G401.6 (cell line): ENCODE measurements at regions not wholly inside any gene's neighbourhood (a gene's known extent, or its start where the extent isn't known, plus 50 kb on each side); places are given as distances from the start of the nearest gene placed in this dataset.

Source experiments
- FAIRE-seq: peaks from 2 replicates; lab custom pipeline; 2012; peaks lifted over from hg19 to GRCh38; lab: Jason Lieb, UNC

DNA sequence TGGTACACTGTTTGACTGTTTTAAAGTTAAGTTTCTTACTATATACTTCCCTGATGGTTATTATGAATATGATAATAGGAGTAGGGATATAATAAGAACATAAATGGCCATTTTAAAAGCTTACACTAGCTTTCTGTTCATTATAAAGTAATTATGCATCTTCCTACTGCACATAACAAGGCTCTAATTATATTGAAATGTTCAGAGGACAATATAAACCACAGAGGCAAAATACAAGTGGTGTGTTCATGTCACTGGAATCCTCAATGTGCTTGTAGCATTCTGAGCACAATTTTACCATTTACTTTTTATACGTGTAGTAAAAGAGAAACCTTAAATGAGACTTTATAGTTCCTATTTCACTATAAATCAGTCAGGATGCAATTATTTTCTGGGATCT is 268.3 kb downstream of the TMA16 start:
- FAIRE-seq, result no peak

DNA sequence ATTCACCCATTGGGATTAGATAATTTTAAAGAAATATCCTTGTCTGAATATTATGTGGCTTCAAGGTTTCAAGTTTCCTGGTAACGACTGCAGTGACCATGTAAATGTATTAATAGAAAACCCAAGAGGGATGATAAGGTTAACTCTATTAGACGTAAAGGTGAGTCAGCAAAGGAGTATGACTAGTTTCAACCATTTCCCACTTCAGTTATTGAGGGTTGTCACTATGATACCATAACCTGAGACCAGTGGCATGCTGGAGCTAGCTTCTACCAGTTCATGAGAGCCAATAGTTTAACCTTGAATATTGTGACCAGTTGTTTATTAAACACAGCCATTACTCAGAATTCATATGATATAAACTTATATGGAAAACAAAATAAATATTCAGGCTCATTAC is 270.1 kb downstream of the TMA16 start:
- FAIRE-seq, result no peak

DNA sequence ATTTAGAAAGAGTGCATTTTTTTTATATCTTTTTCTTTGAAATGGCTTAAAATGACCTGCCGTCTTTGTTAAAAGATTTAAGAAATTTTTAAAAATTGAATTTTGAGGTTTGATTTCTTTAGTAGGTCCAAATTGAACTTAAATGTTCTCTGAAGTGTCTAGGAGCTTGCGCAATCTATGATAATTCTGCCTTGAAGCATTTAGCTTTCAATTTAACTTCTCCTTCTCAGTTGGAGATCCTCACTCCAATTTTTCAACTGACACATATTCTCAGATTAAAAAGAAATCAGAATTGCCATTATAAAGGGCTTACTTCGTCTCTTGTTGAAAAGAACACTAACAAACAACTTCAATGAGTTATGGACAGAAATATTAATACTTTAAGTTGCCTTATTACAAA is 273.5 kb downstream of the TMA16 start:
- FAIRE-seq, result no peak

DNA sequence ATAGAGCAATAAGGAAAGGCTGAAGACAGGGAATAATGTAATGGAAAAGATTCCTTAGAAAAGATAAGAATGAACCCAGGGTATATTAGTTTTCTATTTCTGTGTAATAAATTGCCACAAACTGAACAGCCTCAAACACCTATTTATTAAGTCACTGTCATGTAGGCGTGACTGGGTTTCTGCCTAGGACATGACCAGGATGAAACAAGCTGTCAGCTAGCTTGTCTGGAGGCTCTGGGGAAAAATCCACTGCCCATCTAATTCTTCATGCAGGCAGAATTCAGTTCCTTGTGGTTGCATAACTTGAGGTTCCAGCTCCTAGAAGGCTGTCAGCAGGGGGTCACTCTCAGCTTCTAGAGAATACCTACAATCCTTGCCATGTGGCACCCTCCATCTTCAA is 277.7 kb downstream of the TMA16 start:
- FAIRE-seq, result no peak

DNA sequence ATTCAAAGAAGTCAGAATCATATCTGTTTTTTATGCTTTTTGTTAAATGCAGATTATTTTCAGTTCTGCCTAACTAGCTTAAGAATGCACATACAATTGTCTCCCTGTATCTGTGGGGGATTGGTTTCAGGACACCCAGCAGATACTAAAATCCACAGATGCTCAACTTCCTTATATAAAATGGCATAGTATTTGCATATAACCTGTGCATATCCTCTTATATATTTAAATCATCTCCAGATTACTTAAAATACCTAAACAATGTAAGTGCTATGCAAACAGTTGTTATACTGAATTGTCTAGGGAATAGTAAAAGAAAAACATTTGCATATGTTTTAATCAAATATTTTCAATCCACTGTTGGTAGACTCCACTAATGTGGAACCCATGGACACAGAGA is 279.4 kb downstream of the TMA16 start:
- FAIRE-seq, result no peak

DNA sequence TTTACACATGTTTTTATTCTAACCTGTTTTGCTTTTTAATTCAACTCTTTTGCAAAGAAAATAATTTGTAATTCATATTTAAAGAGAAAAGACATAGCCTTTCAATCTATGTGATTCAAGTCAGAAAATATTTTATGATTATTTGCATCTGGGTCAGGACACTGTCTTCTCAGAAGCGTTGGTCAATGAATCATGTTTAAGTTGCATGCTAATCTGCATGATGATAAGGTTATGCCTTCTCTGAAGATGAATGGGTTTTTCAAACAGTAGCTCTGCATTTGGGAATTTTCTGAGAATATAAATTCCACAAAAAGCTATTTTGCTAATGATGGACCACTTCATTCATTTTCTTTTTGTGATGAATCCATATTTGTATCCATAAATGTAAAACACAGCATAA is 282.5 kb downstream of the TMA16 start:
- no peak for FAIRE-seq

DNA sequence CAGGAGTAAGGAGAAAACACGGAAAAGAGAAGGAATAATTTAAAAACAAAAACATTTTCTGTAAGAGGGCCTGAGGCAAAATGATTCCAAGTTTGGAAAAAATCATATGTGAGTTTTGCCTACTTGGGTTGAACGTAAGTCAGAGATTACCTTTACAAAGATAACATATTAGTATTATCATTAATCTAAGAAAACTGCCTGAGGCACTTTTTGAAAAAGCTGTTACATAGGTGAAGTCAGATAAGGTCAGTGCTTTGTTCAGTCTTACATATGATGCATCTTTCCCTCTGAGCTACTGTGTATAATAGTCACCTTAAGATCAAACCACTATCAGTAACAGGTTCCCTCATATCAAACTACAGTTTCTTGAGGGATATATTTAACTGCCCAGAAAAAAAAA is 287.2 kb downstream of the TMA16 start:
- no peak for FAIRE-seq

DNA sequence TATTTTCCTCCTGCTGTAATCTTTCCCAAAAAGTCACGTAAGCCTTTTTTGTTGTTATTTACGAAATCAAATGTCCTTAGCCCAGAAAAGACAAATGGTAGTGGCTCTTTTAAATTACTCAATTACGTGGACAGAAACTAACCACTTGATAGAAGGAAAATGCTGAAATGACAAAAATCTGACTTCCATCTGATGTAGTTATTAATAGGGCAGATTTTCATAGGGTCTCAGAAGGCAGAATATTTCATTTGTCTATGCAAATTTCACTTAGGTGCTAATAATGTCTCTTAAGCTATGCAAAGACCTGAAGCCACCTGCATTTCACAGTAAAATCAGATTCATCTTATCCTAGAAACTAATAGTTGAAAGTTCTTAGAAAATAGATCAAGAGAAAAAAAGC is 295.7 kb downstream of the TMA16 start:
- no peak for FAIRE-seq

DNA sequence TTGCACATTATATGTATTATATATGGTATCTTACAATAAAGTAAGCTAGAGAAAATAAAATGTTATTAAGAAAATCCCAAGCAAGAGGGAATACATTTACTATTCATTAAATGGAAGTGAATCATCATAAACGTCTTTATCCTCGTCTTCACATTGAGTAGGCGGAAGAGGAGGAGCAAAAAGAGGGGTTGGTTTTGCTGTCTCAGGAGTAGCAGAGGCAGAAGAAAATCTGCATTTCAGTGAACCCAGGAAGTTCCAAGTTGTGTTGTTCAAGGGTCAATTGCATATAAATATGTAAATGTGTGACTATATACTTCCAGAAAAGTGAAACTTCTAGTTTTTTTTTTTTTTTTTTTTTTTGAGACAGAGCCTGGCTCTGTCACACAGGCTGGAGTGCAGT is 301.4 kb downstream of the TMA16 start:
- no peak for FAIRE-seq

DNA sequence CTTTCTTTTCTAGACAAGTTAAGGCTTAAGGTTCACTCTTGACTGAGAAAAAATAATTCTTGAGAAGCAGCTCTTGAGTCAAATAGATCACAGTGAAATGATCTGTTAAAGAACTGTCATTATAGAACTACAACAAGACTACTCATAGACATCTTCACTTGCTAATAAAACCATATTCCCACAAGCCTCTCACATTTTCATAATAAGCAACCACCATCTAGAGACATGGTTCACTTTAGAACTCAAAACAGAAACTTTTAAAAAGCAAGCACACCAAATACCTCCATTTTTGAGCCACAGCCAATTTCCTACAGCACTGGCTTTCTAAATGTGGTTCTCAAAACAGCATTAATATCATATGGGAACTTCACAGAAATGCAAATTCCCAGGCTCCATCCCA is 309.5 kb downstream of the TMA16 start:
- no peak for FAIRE-seq

DNA sequence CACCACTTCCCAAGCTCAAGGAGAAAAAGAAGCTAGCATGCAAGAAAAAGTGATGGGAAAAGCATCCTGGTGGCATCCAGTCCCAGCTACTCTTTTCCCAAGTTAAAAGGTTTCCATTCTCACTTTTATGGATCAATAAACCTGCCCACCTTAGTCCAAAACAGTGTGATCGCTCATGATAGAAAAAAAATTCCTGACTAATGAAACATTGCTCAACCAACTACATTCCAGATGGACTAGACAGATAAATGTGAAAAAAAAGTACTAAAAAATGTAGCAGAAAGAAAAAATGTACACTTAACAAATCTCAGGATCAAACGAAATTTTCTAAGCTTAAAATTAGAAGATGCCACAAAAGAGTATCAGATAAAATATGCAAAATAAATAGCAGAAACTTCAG is 312.2 kb downstream of the TMA16 start:
- FAIRE-seq, result no peak

DNA sequence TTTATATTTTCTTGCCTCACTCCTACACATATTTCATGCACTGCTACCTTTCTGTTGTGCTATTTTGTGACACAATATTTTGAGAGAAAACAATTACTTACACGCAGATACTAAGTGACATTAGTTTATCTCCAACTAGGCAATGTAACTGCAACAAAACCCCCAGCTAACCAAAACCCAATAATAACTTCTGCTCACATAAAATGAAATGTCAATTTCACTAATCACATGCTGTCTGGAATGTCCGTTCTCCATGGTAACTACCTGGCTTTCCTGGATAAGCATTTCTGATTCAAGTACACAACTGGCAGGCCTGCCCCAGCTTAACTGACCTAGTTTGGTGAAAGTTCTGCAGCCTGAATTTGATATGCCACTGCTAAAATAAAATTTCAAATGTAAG is 313.5 kb downstream of the TMA16 start:
- FAIRE-seq, result no peak

DNA sequence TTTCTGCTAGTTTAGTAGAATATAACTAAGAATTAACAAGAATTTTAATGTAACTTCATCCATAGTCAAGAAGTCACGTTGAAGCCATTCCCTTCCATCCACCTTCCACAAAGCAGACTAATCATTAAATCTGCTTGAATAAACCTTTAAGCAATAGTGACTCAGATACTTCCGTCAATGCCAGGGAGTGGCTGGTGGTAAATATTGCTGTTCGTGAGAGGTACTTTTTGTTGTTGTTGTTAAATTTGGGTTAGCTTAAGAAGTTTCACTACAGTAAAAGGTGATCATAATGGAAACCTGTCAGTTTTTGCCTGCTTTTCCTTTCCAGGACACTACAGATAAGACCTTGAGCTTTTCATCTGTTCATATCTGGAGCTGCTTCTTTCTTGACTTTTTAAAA is 316.3 kb downstream of the TMA16 start:
- FAIRE-seq, result no peak

DNA sequence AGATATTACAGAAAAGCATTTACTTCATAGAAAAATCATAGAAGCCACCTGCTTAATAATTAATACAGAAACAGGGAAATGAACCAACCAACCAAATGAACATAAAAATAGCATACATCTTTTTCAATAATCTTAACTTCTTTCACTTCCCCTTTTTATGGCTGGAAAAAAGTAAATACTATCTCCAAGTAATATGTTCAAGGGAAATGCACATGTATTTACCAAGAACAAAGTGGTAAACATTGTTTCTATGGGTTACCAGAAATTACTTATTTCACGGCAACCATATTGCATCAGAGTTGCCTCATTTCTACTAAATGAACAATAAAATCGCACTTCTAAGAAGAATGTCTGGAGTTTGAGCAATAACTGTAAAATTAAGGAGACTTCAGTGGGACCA is 321.3 kb downstream of the TMA16 start:
- FAIRE-seq, result no peak

DNA sequence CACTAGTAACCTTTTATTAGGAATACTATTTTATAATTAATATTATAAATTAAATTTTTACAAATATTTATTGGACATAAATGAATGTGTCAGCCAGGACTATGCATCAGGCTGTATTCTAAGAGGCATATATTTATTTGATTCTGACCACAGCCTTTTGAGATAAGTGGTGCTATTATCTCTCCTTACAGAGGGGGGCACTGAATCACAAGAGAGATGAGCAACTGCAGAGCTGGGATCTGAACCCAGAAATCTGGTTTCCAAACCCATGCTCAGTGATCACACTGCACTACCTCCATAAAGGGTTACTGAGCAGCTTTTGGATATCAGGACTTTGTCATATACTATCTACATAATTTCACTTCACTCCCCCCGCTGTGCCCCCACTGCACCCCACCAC is 322.0 kb downstream of the TMA16 start:
- FAIRE-seq, result no peak

DNA sequence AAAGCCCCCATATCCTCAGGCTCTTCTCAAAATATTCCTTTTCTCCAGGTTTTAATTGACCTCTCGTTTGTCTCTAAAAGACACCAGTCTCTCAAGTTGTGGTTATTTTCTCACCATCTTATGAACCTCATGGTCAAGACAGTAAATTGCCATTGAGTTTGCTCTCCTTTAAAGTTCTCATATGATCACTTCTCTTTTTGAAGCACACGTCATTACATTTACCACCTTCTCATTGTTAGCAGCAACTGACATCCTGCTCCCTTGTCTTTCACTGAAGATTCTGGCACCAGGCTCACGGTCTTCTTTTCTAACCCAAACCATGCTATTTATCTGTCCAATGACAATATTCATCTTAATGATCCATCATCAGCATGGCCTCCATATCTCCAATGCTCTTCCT is 324.2 kb downstream of the TMA16 start:
- FAIRE-seq, result no peak

DNA sequence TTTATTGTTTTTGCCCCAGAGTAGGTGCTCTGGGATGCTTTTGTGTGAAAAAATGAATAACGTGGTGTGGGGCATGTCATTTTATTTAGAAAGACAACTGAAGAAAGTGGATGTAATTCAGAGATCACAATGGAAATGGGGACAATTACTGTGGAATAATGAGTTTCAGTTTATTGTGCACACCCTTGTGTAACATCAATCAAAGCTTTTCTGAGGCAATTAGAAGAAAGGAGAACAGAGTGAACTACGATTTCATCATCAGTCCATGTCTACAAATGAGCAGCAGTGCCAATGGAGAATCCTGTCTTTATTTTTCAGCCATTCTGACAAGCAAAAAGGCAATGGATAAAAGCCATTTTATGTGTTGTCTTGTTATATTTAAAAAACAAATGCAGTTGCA is 339.2 kb downstream of the TMA16 start:
- no peak for FAIRE-seq

DNA sequence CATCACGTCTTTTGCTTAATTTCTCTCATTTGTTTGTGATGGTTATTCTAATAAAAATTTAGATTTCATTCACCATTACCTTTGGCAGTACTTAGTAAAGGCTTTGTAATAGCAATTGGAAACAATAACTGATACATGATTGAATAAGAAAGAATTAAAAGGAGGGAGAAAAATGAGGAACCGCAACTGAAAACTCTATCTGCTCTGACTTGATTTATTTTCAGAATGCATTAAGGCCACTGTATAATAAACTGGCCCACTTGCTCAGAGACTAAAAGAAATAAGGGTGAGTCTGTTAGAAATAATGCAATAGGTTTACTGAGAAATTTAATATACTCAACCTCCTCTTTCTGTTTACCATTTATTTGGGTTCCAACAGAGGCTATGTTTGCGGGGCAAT is 351.5 kb downstream of the TMA16 start:
- no peak for FAIRE-seq

DNA sequence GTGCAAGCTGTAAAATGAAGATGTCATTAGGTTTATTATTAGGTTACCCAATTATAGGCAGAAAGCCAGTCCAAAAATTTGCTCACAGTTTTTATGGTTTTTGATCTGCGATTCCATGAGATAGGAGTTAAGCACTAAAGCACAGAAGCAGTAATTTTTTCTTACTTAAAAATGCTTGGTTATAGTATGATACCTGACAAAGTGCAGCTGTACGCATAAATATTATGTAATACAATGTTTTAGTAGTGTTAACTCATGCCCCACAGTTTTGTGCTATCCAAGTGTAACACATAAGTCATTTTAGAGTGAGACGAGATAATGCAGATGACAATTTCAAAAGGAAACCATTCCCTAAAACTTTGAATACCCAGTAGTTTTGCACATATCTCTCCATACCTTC is 357.8 kb downstream of the TMA16 start:
- FAIRE-seq, result no peak

DNA sequence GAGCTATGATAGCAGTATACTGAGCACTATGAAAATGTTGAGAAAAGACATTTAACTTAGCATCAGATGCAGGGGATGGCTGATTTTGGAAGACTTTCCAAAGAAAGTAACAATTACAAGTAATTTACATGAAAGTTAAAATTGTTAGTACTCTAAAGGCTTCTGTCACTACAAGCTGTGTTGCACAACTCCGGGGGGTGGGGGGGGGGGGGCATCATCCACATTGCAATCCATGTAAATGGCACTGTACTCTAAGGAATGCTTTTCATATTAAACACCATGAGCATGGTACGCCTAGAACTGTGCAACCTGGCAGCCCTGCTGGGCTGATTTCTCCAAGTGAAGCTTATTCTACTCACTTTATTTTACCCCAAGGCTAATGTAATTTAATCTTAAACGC is 363.4 kb downstream of the TMA16 start:
- no peak for FAIRE-seq

DNA sequence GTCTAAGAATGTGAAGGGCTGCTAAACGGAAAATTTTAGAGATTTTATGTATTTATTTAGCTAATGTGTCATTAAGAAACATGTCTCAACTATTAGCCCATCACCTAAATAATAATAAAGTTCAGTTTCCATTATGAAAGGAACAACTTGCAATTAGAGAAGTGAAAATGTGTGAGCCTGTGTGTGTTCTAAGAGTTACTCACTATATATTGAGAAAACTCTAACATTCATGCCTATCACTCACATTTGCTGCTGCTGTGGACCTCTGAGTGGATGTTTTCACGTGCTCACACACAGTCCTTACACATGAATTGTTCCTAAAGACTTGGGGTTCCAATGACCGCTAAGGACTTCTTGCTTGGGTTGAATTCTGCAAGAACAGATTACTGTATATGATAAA is 364.0 kb downstream of the TMA16 start:
- FAIRE-seq, result no peak

DNA sequence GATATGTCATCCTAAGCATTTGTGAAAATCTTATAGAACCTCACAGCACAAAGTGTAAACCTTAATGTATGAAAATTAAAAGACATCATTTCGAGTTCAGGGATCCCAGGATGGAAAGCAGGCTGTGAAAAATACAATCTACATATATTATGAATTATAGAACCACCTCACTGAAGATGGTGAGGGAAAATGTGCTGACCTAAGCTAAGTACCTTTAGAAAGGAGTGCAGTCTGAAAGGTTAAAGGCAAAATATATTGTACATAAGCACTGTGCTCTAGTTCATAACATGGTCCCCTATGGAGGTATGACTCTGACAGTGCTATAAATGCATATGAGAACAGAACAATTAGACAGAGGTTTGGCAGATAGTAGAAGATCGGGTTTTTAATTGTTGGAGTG is 368.6 kb downstream of the TMA16 start:
- FAIRE-seq, result no peak

DNA sequence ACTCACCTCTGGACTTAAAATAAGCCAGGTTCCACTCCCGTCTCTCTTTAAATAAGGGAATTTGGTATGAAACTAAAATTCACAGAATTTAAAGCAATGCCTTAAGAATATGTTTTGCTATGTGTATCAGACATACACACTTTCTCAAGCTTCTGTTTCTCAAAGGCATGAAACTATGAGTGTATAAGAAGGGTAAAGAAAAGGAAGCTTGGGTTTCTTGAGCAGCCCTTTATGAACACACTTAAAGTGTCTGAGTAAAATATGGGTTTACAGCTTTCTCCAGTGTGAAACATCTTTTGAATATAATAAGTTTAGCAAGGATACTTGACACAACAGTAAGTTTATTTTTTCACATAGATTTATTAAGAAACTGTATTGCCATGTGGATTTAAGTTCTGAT is 370.5 kb downstream of the TMA16 start:
- no peak for FAIRE-seq

DNA sequence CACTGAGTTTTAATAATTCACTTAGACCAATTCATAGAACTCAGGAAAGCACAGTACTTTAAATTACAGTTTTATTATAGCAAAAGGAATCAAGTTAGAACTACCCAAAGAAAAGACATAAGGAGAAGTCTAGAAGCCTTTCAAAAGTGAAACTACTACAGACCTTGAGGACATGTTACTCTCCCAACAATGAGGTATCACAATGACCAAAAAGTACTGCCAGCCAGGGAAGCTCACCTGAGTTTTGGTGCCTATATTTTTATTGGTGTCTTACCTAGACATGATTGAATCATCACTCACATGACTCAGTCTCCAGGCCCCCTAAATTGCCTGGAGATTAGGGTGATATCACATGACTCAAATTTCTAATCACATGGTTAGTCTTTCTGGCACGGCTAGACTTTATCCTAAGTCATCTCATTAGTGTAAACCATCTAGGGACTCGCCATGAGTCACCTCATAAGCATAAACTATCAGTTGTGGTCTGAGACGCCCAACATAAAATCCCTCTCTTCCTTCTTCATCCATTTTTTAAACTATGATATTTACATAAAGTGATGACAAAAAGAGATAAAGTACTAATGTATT is 372.3 kb downstream of the TMA16 start:
- no peak for FAIRE-seq

DNA sequence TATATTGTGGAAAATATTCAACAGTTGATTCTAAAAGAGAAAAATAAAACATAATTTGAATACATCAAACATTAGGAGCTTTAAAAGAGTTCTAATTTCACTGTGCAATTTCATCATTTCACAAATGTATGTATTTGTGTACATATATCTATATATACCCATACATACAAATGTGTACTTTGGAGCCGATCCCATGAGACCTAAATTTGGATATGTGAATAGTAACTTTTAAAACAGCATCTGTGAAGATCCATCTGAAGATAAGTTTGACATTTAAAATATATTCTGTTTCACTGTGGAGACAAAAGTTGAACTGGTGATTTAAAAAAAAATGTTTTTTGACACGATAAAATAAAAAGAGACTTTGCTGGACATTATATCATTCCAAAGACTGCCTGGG is 374.0 kb downstream of the TMA16 start:
- FAIRE-seq, result no peak
